GM12892 (cell line): ENCODE measurements at regions not wholly inside any gene's neighbourhood (a gene's known extent, or its start where the extent isn't known, plus 50 kb on each side); places are given as distances from the start of the nearest gene placed in this dataset.
"Not testable (repeated sequence)": the region's sequence is repeated elsewhere in the genome, so short reads cannot be mapped to it uniquely, and the experiment has no call there.

Source experiments
- DNase-seq: peaks from one replicate; pipeline ENCODE4 v3.0.0; 2011; ENCODE audit not compliant: insufficient read length
- FAIRE-seq: peaks from 2 replicates; lab custom pipeline; 2011; peaks lifted over from hg19 to GRCh38; lab: Jason Lieb, UNC
- POLR2A ChIP-seq: IDR thresholded peaks from 2 replicates; pipeline ENCODE4 v1.6.1; 2011; ENCODE audit warnings: low read depth, low read length, control low read depth
- POLR2AphosphoS5 ChIP-seq: IDR thresholded peaks from 2 replicates; pipeline ENCODE4 v1.6.1; 2011; ENCODE audit warnings: low read depth, low read length, control low read depth
- TAF1 ChIP-seq: IDR thresholded peaks from 2 replicates; pipeline ENCODE4 v1.6.1; 2011; ENCODE audit warnings: low read depth, mild to moderate bottlenecking, control low read depth, low read length, borderline replicate concordance

- TF ChIP-seq TAF1 (no peak), POLR2A (no peak), POLR2AphosphoS5 (no peak)
- DNase-seq: no peak
- FAIRE-seq: no peak
These were observed 113.6 kb upstream of the PPM1J start for GRCh38 chr1:112828716-112829115.

DNA sequence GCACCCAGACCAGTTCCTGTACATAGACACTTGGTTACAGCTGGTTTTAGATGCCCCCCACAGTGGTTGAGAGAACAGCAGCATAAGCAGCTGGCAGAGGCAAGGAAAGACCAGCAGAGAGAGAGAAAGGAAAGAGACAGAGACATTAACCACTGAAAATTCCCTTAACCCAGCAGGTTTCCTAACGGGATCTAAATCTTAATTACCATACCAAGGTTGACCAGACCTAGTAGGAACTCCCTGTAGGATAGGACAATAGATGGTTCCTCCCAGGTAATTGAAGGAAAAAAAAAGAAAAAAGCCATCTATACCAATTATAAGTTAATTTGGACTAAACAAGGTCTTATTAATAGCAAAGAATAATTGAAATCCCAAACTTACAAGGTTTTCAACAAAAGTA lies 112.3 kb upstream of the PPM1J start:
- DNase-seq, FAIRE-seq: not testable (repeated sequence)

DNA sequence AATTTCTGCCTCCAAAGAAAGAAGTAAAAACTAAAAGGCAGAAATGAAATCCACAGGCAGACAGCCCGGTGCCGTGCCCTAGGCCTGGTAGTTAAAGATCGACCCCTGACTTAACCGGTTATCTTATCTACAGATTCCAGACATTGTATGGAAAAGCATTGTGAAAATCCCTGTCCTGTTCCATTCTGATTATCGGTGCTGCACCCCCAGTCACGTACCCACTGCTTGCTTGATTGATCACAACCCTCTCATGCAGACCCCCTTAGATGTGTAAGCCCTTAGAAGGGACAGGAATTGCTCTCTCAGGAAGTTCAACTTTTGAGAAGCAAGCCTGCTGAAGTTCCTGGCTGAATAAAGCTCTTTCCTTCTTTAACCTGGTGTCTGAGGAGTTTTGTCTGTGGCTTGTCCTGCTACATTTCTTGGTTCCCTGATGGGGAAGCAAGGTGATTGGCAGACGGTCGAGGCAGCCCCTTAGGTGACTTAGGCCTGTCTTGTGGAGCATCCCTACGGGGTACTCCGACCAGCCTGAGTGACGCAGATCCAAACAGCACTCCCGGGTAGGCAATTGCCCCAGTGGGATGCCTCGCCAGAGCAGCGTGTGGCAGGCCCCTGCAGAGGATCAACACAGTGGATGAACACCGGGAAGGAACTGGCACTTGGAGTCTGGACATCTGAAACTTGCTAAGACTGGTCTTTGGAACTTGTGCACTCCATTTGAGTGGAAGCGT lies 111.2 kb upstream of the PPM1J start:
- no peak for FAIRE-seq
- TF ChIP-seq POLR2A (no peak), TAF1 (no peak), POLR2AphosphoS5 (no peak)
- no peak for DNase-seq

GRCh38 chr1:112825563-112826216 lies 110.6 kb upstream of the PPM1J start:
- not testable (repeated sequence) for FAIRE-seq

GRCh38 chr1:112825075-112825474 lies 109.9 kb upstream of the PPM1J start:
- not testable (repeated sequence) for FAIRE-seq, DNase-seq

More at GRCh38 chr1:112825563-112826216, 110.6 kb upstream of the PPM1J start:
- DNase-seq: not testable (repeated sequence)

DNA sequence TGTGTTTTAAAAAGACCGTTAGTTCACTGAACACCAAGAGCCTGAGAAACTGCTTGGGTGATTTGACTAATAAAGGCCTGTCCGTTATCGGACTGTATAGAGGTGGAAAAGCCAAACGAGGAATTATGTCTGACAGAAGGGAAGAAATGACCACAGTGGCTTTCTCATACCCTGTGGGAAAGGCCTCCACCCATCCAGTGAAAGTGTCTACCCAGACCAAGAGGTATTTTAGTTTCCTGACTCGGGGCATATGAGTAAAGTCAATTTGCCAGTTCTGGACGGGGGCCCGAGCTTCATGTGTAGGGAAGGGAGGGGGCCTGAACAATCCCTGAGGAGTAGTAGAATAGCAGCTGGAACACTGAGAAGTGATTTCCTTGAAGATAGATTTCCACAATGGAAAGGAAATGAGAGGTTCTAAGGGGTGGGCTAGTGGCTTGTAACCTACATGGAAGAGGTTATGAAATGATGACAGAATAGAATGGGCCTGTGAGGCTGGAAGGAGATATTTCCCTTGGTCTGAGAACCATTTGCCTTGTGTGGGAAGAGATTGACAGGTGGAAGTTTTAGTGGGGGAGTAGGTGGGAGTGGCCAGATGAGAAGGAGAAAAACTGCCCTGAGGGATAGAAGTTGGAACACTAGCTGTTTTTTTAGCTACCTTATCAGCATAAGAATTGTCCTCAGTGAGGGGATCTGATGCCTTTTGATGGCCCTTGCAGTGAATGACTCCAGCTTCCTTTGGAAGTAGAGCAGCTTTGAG lies 106.4 kb upstream of the PPM1J start:
- DNase-seq, FAIRE-seq: not testable (repeated sequence)

DNA sequence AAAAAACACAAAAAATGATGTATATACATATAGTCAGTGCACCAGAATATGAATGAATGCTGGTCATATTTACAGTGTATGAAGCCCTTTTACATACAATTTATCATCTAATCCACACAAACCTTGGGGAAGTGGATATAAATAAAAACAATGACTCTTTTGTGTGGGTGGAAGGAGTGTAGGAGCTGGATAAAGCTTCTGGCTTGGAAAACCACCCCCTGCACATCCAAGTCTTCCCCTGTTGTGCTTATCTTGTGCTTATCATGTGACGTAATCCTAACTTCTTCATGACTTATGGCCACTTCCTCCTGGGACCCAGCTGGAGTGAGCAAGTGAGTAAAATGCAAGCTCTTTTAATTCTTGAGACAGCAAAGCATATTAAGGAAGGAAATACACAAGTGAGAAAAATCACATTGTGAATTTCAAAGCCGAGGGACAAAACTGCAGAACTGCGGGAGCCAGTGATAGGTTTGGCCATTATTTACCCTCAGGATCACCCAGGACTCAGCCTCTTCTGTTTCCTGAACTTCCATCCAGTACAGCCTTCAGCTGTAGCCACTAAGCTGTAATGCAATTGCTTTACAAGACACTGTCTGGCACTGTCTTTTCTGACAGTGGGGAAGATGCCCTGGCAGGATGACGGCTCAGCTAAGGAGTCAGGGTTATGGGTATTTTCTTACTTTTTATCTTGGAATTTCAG lies 104.0 kb upstream of the PPM1J start:
- no peak for FAIRE-seq
- DNase-seq: no peak
- no peak for TF ChIP-seq TAF1
- TF ChIP-seq POLR2A: no peak
- TF ChIP-seq POLR2AphosphoS5: no peak

GRCh38 chr1:112817555-112818373 lies 102.6 kb upstream of the PPM1J start:
- DNase-seq: no peak
- no peak for FAIRE-seq
- TF ChIP-seq POLR2A: no peak

DNA sequence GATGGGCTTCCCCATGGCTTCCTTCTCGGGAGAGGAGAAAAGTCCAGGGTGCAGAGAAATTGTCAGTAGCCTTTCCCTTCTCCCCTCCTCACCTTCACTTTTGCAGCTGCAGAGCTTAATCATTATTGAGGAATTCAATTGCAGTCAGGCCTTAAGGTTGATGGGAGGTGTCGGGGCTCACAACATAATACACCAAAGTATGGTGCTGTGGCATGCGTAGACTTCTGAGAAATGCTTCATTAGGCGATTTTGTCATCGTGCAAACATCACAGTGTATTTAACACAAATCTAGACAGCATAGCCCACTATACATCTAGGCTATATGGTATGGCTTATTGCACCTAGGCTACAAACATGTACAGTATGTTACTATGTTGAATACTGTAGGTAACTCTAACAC lies 100.2 kb upstream of the PPM1J start:
- no peak for TF ChIP-seq POLR2AphosphoS5
- no peak for TF ChIP-seq TAF1
- no peak for TF ChIP-seq POLR2A
- FAIRE-seq: no peak
- no peak for DNase-seq

DNA sequence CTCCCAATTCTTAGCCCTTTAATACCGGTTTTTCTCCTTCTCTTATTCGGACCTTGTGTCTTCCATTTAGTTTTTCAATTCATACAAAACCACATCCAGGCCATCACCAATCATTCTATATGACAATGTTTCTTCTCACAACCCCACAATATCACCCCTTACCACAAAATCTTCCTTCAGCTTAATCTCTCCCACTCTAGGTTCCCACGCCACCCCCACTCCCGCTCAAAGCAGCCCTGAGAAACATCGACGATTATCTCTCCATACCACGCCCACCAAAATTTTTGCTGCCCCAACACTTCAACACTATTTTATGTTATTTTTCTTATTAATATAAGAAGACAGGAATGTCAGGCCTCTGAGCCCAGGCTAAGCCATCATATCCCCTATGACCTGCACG lies 99.5 kb upstream of the PPM1J start:
- not testable (repeated sequence) for FAIRE-seq, DNase-seq

DNA sequence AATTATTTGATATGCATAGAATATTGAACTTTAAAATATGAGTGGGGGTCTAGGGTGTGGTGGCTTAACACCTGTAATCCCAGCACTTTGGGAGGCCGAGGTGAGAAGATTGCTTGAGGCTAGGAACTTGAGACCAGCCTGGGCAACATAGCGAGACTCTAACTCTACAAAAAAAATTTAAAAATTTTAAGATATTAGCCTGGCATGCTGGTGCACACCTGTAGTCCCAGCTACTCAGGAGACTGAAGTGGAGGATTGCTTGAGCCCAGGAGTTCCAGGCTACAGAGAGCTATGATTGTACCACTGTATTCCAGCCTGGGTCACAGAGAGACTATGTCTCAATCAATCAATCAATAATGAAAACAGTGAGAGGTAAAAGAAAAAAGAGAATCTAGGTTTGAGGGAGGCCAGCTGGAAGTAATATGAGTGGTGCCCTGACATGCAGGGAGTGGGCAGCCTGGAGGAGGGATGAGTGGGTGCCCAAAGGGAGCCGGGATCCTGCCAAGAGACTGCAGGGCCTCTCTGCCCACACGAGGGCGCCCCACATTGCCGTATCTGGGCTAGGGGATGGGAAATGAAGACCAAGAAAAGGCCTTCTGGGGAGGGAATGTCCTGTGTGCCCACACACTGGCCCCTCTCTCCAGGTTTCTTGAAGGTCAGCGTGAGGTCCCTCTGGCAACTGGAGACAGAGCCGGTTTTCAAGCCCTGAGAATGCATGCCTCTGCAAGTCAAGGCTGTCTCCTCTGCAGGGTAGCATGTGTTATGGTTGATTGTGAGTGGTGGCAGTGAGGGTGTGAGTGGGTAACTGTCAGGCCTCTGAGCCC lies 93.9 kb upstream of the PPM1J start:
- TF ChIP-seq POLR2AphosphoS5 (no peak), POLR2A (no peak), TAF1 (no peak)
- DNase-seq (peak; percentile 53), FAIRE-seq (no peak)
